Adrenal gland (tissue), 5 donors: ENCODE measurements at regions not wholly inside any gene's neighbourhood (a gene's known extent, or its start where the extent isn't known, plus 50 kb on each side); places are given as distances from the start of the nearest gene placed in this dataset.

Source experiments
- CTCF ChIP-seq, 6 experiments: fragments of 450-650 bp in 4 of 6; fragments of 200-600 bp in 2 of 6; sonication (generic) in 1 of 6; IDR thresholded peaks; 1 replicate in 5 of 6; 2 replicates in 1 of 6; pipeline versions ENCODE4 v1.5.1 to v1.8.0; 2016 to 2021; ENCODE audit warnings: antibody characterized with exemption in 6 of 6, mild to moderate bottlenecking in 2 of 6, moderate library complexity in 1 of 6
- POLR2A ChIP-seq, 2 donors: fragments of 450-650 bp; IDR thresholded peaks; one replicate each; pipeline ENCODE4 v1.6.1; 2017; ENCODE audit warnings: antibody characterized with exemption in 2 of 2, mild to moderate bottlenecking in 2 of 2, moderate library complexity in 1 of 2
- donor health status: DM: no; HTN: no; CAD: no.

- TF ChIP-seq CTCF (IDR thresholded peaks at IDR 0.05) (no peak), POLR2A (IDR thresholded peaks at IDR 0.05) (no peak)
These were observed 357.2 kb downstream of the TMEM135 start for GRCh38 chr11:87394924-87395323.
